ENCODE measurements at regions not wholly inside any gene's neighbourhood (a gene's known extent, or its start where the extent isn't known, plus 50 kb on each side); places are given as distances from the start of the nearest gene placed in this dataset.

GRCh38 chr15:79549196-79549595, 117.1 kb downstream of the MINAR1 start:
- 91% methylated on average over 2 of the region's 2 CpGs; no CpG with 5 or more reads in 1 of the 2 experiments for WGBS, 2 experiments (ENCODE audit: extremely low coverage in 1 of 2, insufficient coverage in 1 of 2, insufficient read length in 1 of 2, insufficient replicate concordance in 2 of 2, low coverage in 1 of 2, low lambda C conversion rate in 2 of 2, missing lambda C conversion rate in 1 of 2)
- DNase-seq (ENCODE audit: low read depth in 1 of 2, low spot score in 2 of 2): no peak
- H2AK5ac ChIP-seq (ENCODE audit: low read depth, low read length): no peak overlapping the region
- no peak overlapping the region for H2BK15ac ChIP-seq (ENCODE audit: low read length)
- H3K9me3 ChIP-seq (ENCODE audit: insufficient read depth in 2 of 2, low read depth in 1 of 2, low read length in 1 of 2): no peaks in the 10 kb centered on the region
- H3K4me2 ChIP-seq (ENCODE audit: insufficient read depth in 1 of 2, low read depth in 2 of 2, low read length in 2 of 2): no peak overlapping the region
- H3K79me2 ChIP-seq (ENCODE audit: control insufficient read depth in 1 of 2, insufficient read depth in 2 of 2, low read length in 2 of 2): no peaks in the 10 kb centered on the region
- H3K4me3 ChIP-seq (ENCODE audit: extremely low read depth in 1 of 4, insufficient read depth in 2 of 4, low read depth in 3 of 4, low read length in 4 of 4): no peak overlapping the region; a peak in 1 of 8 replicates
- no peak overlapping the region for H2BK5ac ChIP-seq (ENCODE audit: low read depth, low read length)
- H4K5ac ChIP-seq (ENCODE audit: insufficient read length, low read depth, low read length): no peak overlapping the region
- H3K9ac ChIP-seq (replicated peaks in 1 of 4; ENCODE audit: extremely low read depth in 1 of 4, low read depth in 3 of 4, low read length in 3 of 4): no peak overlapping the region
- H4K20me1 ChIP-seq (replicated peaks in 1 of 2; ENCODE audit: control insufficient read depth in 1 of 2, insufficient read depth in 2 of 2, low read length in 2 of 2): no peaks in the 10 kb centered on the region
- CTCF ChIA-PET (ENCODE audit: partially characterized antibody): interaction anchor here (2.6 kb wide), 1 partner anchor 168 kb away, joined by 13 read pairs; no protein-coding TSS in a partner anchor
- H3K56ac ChIP-seq (replicated peaks; ENCODE audit: insufficient read length, low read depth, low read length): no peak overlapping the region
- H3K79me1 ChIP-seq (ENCODE audit: low read depth, low read length): no peaks in the 10 kb centered on the region
- H2BK20ac ChIP-seq (ENCODE audit: low read length): no peak overlapping the region
- H2BK120ac ChIP-seq (replicated peaks; ENCODE audit: low read depth, low read length): no peak overlapping the region
- no peak for TF ChIP-seq KDM1A (IDR thresholded peaks at IDR 0.05; ENCODE audit: borderline replicate concordance, low read length)
- no peak for TF ChIP-seq EP300 (IDR thresholded peaks at IDR 0.05; ENCODE audit: borderline replicate concordance in 1 of 2, low read depth in 2 of 2, low read length in 2 of 2)
- TF ChIP-seq CBX8 (IDR thresholded peaks at IDR 0.05; ENCODE audit: borderline replicate concordance, low read depth, low read length): no peak
- no peak for TF ChIP-seq PHF8 (conservative IDR thresholded peaks at IDR 0.05; ENCODE audit: low read depth, low read length)
- TF ChIP-seq TBP (IDR thresholded peaks at IDR 0.05; ENCODE audit: low read depth, low read length): no peak
- H3K4me1 ChIP-seq (replicated peaks in 1 of 4; ENCODE audit: control insufficient read depth in 3 of 4, insufficient read depth in 4 of 4, low read length in 3 of 4): no peaks in the 10 kb centered on the region
- no peak overlapping the region for H3K23ac ChIP-seq (ENCODE audit: insufficient read length)
- no peaks in the 10 kb centered on the region for H3K27me3 ChIP-seq (replicated peaks in 1 of 4; ENCODE audit: control insufficient read depth in 3 of 4, extremely low read depth in 1 of 4, insufficient read depth in 3 of 4, low read length in 3 of 4)
- H2BK12ac ChIP-seq (ENCODE audit: low read depth, low read length): no peak overlapping the region
- no peaks in the 10 kb centered on the region for H3K36me3 ChIP-seq (ENCODE audit: control insufficient read depth in 2 of 4, insufficient read depth in 4 of 4, low read length in 3 of 4)
- no peak overlapping the region for H3K27ac ChIP-seq (ENCODE audit: low read depth, low read length)
- no peak overlapping the region for H2AFZ ChIP-seq (ENCODE audit: low read length)
- no peak overlapping the region for H3K14ac ChIP-seq (ENCODE audit: insufficient read length)
- no peak overlapping the region for H3K18ac ChIP-seq (ENCODE audit: extremely low read depth, low read length)
- POLR2A ChIA-PET (ENCODE audit: partially characterized antibody): no interaction called here
- H3K4ac ChIP-seq (replicated peaks; ENCODE audit: insufficient read length, low read depth, low read length): no peak overlapping the region
- no peaks in the 10 kb centered on the region for H3K23me2 ChIP-seq (ENCODE audit: low read depth, low read length)
- no peak for FAIRE-seq
- no peak overlapping the region for H4K91ac ChIP-seq (replicated peaks; ENCODE audit: insufficient read length, low read length)
- H4K8ac ChIP-seq (ENCODE audit: extremely low read depth, insufficient read depth, low read length): no peak overlapping the region

Measured in H1 (cell line).